Mesenchymal stem cell (in vitro differentiated cells and primary cell): ENCODE measurements at regions not wholly inside any gene's neighbourhood (a gene's known extent, or its start where the extent isn't known, plus 50 kb on each side); places are given as distances from the start of the nearest gene placed in this dataset.

Experiments
- DNase-seq: peaks from one replicate; pipeline ENCODE4 v3.0.0-alpha.2; 2013
- H2AFZ ChIP-seq: one replicate; pipeline ENCODE4 v1.6.1; 2013; ENCODE audit warnings: low read depth, mild to moderate bottlenecking, control low read depth, inconsistent platforms, low read length, moderate library complexity
- H2AK5ac ChIP-seq: 2 replicates; pipeline ENCODE4 v1.6.1; 2013; ENCODE audit warnings: low read length, moderate library complexity, mild to moderate bottlenecking, inconsistent platforms; ENCODE audit not compliant: severe bottlenecking
- H2BK120ac ChIP-seq: one replicate; pipeline ENCODE4 v1.6.1; 2013; ENCODE audit warnings: low read depth, mild to moderate bottlenecking, inconsistent platforms, low read length, moderate library complexity
- H2BK12ac ChIP-seq, 2 experiments: one replicate each; pipeline ENCODE4 v1.6.1; 2013; ENCODE audit warnings: inconsistent platforms in 2 of 2, low read length in 2 of 2, mild to moderate bottlenecking in 2 of 2, moderate library complexity in 2 of 2, control low read depth in 1 of 2
- H2BK15ac ChIP-seq: one replicate; pipeline ENCODE4 v1.6.1; 2013; ENCODE audit warnings: mild to moderate bottlenecking, low read depth, inconsistent platforms; ENCODE audit not compliant: poor library complexity, severe bottlenecking
- H2BK5ac ChIP-seq: 2 replicates; pipeline ENCODE4 v1.6.1; 2013; ENCODE audit warnings: low read depth, mild to moderate bottlenecking, low read length, control low read depth, inconsistent platforms; ENCODE audit not compliant: poor library complexity, severe bottlenecking
- H3K14ac ChIP-seq, 2 experiments: one replicate each; pipeline ENCODE4 v1.6.1; 2013; ENCODE audit warnings: inconsistent platforms in 2 of 2, low read length in 2 of 2, control low read depth in 1 of 2, mild to moderate bottlenecking in 1 of 2, moderate library complexity in 1 of 2
- H3K18ac ChIP-seq, 2 experiments: one replicate each; pipeline ENCODE4 v1.6.1; 2013; ENCODE audit warnings: inconsistent platforms in 2 of 2, low read length in 2 of 2, control low read depth in 1 of 2, low read depth in 1 of 2, mild to moderate bottlenecking in 1 of 2
- H3K23ac ChIP-seq, 2 experiments: one replicate each; pipeline ENCODE4 v1.6.1; 2013; ENCODE audit warnings: inconsistent platforms in 2 of 2, low read length in 2 of 2, mild to moderate bottlenecking in 2 of 2, moderate library complexity in 2 of 2, control low read depth in 1 of 2
- H3K27ac ChIP-seq: 2 replicates; pipeline ENCODE4 v1.5.1; 2013; ENCODE audit warnings: mild to moderate bottlenecking, moderate library complexity, low read length, control low read depth, inconsistent platforms; ENCODE audit not compliant: poor library complexity, severe bottlenecking
- H3K27me3 ChIP-seq, 2 experiments: 2 replicates each; pipeline versions ENCODE4 v1.6.1 to v1.7.0; 2013; ENCODE audit warnings: low read length in 2 of 2, mild to moderate bottlenecking in 2 of 2, moderate library complexity in 2 of 2, control low read depth in 1 of 2, inconsistent platforms in 1 of 2; ENCODE audit not compliant: control insufficient read depth in 1 of 2, insufficient read depth in 1 of 2
- H3K36me3 ChIP-seq, 2 experiments: 2 replicates each; pipeline versions ENCODE4 v1.6.1 to v1.7.0; 2013; ENCODE audit warnings: low read length in 2 of 2, control low read depth in 1 of 2, inconsistent platforms in 1 of 2, low read depth in 1 of 2, mild to moderate bottlenecking in 1 of 2; ENCODE audit not compliant: insufficient read depth in 2 of 2, control insufficient read depth in 1 of 2
- H3K4ac ChIP-seq, 2 experiments: one replicate each; pipeline ENCODE4 v1.6.1; 2013; ENCODE audit warnings: inconsistent platforms in 2 of 2, low read length in 2 of 2, mild to moderate bottlenecking in 2 of 2, moderate library complexity in 2 of 2, control low read depth in 1 of 2, low read depth in 1 of 2
- H3K4me1 ChIP-seq: 2 replicates; pipeline ENCODE4 v1.6.1; 2013; ENCODE audit warnings: low read depth, low read length, control low read depth; ENCODE audit not compliant: control insufficient read depth, insufficient read depth
- H3K4me2 ChIP-seq: 2 replicates; pipeline ENCODE4 v1.6.1; 2013; ENCODE audit warnings: low read length, mild to moderate bottlenecking, inconsistent platforms; ENCODE audit not compliant: poor library complexity, severe bottlenecking
- H3K4me3 ChIP-seq, 2 experiments: 2 replicates each; pipeline versions ENCODE4 v1.5.1 to v1.7.0; 2013; ENCODE audit warnings: low read length in 2 of 2, mild to moderate bottlenecking in 2 of 2, control low read depth in 1 of 2, low read depth in 1 of 2; ENCODE audit not compliant: insufficient read depth in 1 of 2
- H3K79me1 ChIP-seq: replicated peaks from 2 replicates; pipeline ENCODE4 v1.6.1; 2013; ENCODE audit warnings: mild to moderate bottlenecking, control low read depth, low read length, inconsistent platforms; ENCODE audit not compliant: poor library complexity, severe bottlenecking
- H3K9ac ChIP-seq: 2 replicates; pipeline ENCODE4 v1.7.0; 2013; ENCODE audit warnings: mild to moderate bottlenecking, low read length, moderate library complexity
- H3K9me3 ChIP-seq: 2 replicates; pipeline ENCODE4 v1.7.0; 2013; ENCODE audit warnings: mild to moderate bottlenecking, low read length; ENCODE audit not compliant: control insufficient read depth
- H4K8ac ChIP-seq: one replicate; pipeline ENCODE4 v1.6.1; 2013; ENCODE audit warnings: inconsistent platforms, mild to moderate bottlenecking, low read length, moderate library complexity
- H4K91ac ChIP-seq: one replicate; pipeline ENCODE4 v1.6.1; 2013; ENCODE audit warnings: mild to moderate bottlenecking, low read length, inconsistent platforms
- WGBS: methylation state at CpG from one replicate; pipeline ENCODE4 v1.1.7; 2013; ENCODE audit warnings: mixed read lengths; 5-methylcytosine and 5-hydroxymethylcytosine counted together

- H4K91ac ChIP-seq: no peak overlapping the region
- 83% methylated on average over 28 of the region's 29 CpGs for WGBS
- no peaks in the 10 kb centered on the region for H3K27me3 ChIP-seq
- no peak overlapping the region for H2BK12ac ChIP-seq
- no peak overlapping the region for H2AK5ac ChIP-seq
- no peak overlapping the region for H3K23ac ChIP-seq
- no peak overlapping the region for H2BK5ac ChIP-seq
- H4K8ac ChIP-seq: no peak overlapping the region
- no peaks in the 10 kb centered on the region for H3K36me3 ChIP-seq
- no peak overlapping the region for H3K9ac ChIP-seq
- H2AFZ ChIP-seq: no peak overlapping the region
- no peaks in the 10 kb centered on the region for H3K9me3 ChIP-seq
- H2BK15ac ChIP-seq: no peak overlapping the region
- H3K79me1 ChIP-seq: no peaks in the 10 kb centered on the region
- no peak overlapping the region for H2BK120ac ChIP-seq
- H3K4ac ChIP-seq: no peak overlapping the region
- H3K4me3 ChIP-seq: peak overlapping the region in 1 of 2 experiments; percentile 21
- H3K27ac ChIP-seq: no peak overlapping the region
- H3K4me1 ChIP-seq: no peaks in the 10 kb centered on the region
- no peak overlapping the region for H3K4me2 ChIP-seq
- no peak overlapping the region for H3K14ac ChIP-seq
- H3K18ac ChIP-seq: no peak overlapping the region
- no peak for DNase-seq
Measured at GRCh38 chr12:131355361-131356245, 355.3 kb upstream of the SFSWAP start.

- no peak for DNase-seq
- Histone ChIP-seq H3K4me3 (no peak overlapping the region), H3K79me1 (no peaks in the 10 kb centered on the region), H2BK5ac (no peak overlapping the region), H3K4me2 (no peak overlapping the region), H3K14ac (no peak overlapping the region), H2AFZ (no peak overlapping the region), H3K23ac (no peak overlapping the region), H3K27ac (no peak overlapping the region), H3K4me1 (no peaks in the 10 kb centered on the region), H4K8ac (no peak overlapping the region), H2BK15ac (no peak overlapping the region), H3K27me3 (no peaks in the 10 kb centered on the region), H2BK120ac (no peak overlapping the region), H3K9ac (no peak overlapping the region), H3K18ac (no peak overlapping the region), H2AK5ac (no peak overlapping the region), H3K9me3 (no peaks in the 10 kb centered on the region), H4K91ac (no peak overlapping the region), H3K36me3 (no peaks in the 10 kb centered on the region), H3K4ac (no peak overlapping the region), H2BK12ac (no peak overlapping the region)
- WGBS: 75% methylated on average over 16 of the region's 18 CpGs
Measured at GRCh38 chr12:131356485-131357184, 354.3 kb upstream of the SFSWAP start.

GRCh38 chr12:131357185-131357747 is 353.6 kb upstream of the SFSWAP start:
- no peaks in the 10 kb centered on the region for H3K36me3 ChIP-seq
- H3K4me2 ChIP-seq: no peak overlapping the region
- H2BK15ac ChIP-seq: no peak overlapping the region
- H3K14ac ChIP-seq: no peak overlapping the region
- no peak overlapping the region for H4K8ac ChIP-seq
- 68% methylated on average over 7 of the region's 9 CpGs for WGBS
- no peak overlapping the region for H2AFZ ChIP-seq
- H3K27ac ChIP-seq: no peak overlapping the region
- no peak for DNase-seq
- no peak overlapping the region for H3K18ac ChIP-seq
- no peak overlapping the region for H3K4ac ChIP-seq
- H3K23ac ChIP-seq: no peak overlapping the region
- H3K4me3 ChIP-seq: no peak overlapping the region
- H3K79me1 ChIP-seq: no peaks in the 10 kb centered on the region
- H3K9ac ChIP-seq: no peak overlapping the region
- H2BK120ac ChIP-seq: no peak overlapping the region
- no peaks in the 10 kb centered on the region for H3K4me1 ChIP-seq
- no peaks in the 10 kb centered on the region for H3K9me3 ChIP-seq
- no peak overlapping the region for H4K91ac ChIP-seq
- no peak overlapping the region for H2BK12ac ChIP-seq
- H2AK5ac ChIP-seq: no peak overlapping the region
- no peak overlapping the region for H2BK5ac ChIP-seq
- H3K27me3 ChIP-seq: no peaks in the 10 kb centered on the region

- 36% methylated on average over 3 of the region's 3 CpGs for WGBS
- Histone ChIP-seq H4K8ac (no peak overlapping the region), H2BK5ac (no peak overlapping the region), H3K4me2 (no peak overlapping the region), H3K9me3 (no peaks in the 10 kb centered on the region), H2AFZ (no peak overlapping the region), H2BK15ac (no peak overlapping the region), H4K91ac (no peak overlapping the region), H2BK12ac (no peak overlapping the region), H3K79me1 (no peaks in the 10 kb centered on the region), H3K27ac (no peak overlapping the region), H3K4ac (no peak overlapping the region), H3K9ac (no peak overlapping the region), H3K23ac (no peak overlapping the region), H3K36me3 (no peaks in the 10 kb centered on the region), H3K4me1 (no peaks in the 10 kb centered on the region), H2BK120ac (no peak overlapping the region), H3K27me3 (peaks cover 0 to 2% of the 10 kb centered on the region in 2 experiments), H3K18ac (no peak overlapping the region), H3K4me3 (no peak overlapping the region), H3K14ac (no peak overlapping the region), H2AK5ac (no peak overlapping the region)
- no peak for DNase-seq
Measured at GRCh38 chr12:131357920-131358319, 353.0 kb upstream of the SFSWAP start.
